NCI-H1105 (cell line): ENCODE measurements at regions not wholly inside any gene's neighbourhood (a gene's known extent, or its start where the extent isn't known, plus 50 kb on each side); places are given as distances from the start of the nearest gene placed in this dataset.
A peak's percentile ranks its signal among the peaks of the same experiment; 100 is the strongest.

ENCODE experiments used
- DNase-seq: peaks from one replicate; lab custom pipeline; 2025; lab: John Stamatoyannopoulos, UW

DNA sequence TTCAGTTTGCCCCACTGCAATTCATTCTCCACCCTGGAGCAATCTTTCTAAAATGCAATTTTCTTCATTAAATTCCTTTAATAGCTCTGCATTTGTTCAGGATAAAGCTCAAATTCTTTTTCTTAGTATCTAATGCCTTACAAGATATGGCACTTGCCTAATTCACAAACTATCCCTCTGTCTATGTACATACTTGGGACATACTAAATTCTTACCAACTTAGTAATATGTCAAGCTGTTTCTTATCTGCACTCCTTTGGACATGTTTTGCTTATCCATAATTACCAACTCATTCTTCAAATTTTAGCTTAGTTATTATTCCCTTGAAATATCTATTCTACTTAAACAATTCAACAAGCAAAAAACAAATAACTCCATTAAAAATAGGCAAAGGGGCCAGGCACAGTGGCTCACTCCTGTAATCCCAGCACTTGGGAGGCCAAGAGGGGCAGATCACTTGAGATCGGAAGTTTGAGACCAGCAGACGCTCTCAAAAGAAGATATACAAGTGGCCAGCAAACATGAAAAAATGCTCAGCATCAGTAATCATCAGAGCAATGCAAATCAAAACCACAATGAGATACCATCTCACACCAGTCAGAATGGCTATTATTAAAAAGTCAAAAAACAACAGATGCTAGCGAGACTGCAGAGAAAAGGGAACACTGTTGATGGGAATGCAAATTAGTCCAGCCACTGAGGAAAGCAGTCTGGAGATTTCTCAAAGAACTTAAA lies 96.9 kb downstream of the FAM76B start:
- no peak for DNase-seq

DNA sequence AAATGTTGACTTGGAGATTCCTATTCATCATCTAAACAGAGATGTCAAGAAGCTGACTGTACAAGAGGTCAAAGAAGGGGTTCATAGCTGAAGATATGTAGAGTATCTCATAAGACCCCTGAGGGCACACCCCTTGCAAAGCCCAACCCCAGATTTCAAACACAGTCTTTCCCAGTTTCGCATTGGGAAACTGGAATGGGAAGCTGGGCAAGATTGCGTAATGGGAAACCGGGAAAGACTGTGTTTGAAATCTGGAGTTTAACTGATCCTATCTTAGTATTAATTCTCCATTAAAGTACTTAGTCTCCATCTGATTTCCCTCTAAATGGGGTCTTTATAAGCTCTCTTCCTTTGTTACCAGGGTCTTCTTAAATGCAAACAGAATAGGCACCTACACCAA lies 99.5 kb downstream of the FAM76B start:
- DNase-seq, result no peak

DNA sequence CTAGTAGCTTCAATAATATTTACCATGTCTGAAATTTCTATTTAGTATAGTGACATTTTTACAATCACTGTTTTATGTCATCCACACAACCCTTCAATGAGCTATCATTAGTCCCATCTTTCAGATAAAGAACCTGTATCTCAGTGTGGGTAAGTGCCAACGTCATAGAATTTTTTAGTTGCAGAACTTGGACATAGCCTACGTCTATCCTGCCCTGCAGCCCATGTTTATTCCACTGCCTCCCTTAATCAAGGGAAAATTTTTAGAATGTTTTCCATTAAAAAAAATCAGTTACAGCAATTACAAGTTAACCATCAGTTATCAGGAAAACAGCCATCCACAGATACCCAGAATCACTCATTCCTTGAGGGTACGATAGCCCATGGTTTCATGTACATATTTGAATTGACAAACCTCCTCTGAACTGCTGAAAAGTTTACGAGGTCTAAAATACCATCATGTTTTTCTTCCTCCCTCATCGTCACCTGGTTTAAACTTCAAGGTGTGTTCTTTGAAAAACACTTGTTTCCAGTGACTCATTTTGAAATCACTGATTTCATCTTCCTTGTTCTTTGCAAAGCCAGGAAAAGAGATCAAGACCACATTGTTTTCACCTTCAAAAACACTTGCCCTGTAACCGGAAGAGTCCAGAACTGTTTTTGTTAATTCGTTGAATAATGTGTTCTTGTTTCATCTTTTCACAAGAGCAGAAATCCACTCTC lies 100.9 kb downstream of the FAM76B start:
- DNase-seq, result no peak

DNA sequence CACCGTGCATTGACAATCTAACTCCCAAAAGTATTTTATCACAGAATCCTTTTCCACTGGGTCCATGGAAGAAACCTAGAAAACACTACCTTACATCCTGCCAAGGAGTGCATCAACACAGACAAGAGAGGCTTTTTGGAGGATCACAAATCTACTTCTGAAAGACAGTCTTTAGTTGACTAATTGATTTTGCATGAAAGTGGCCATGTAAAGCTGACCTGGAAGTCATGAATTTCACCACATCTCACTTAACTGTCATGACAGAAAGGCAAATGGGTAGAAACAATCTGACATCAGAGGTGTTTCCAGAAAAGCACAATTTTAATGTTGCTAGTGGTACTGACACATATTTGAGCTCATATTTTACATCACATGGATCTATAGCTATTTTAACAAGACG lies 101.6 kb downstream of the FAM76B start:
- no peak for DNase-seq

DNA sequence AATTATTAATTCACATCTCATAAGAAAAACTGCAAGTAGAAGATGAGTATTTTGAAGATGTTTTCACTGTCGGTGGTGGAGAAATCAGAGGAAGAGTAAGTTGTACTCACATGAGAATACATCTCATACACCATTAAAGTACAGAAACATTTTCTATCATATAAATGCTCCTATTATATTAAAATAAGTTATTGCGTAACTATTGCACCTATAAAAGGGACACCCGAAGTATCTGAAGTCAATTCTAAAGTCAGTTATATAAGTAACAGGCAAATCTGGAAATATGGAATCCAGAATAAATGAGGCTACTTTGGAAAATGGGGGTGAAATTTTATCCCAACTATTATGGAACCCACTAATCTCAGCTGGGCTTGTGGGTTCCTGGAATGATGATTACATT lies 103.3 kb downstream of the FAM76B start:
- no peak for DNase-seq

DNA sequence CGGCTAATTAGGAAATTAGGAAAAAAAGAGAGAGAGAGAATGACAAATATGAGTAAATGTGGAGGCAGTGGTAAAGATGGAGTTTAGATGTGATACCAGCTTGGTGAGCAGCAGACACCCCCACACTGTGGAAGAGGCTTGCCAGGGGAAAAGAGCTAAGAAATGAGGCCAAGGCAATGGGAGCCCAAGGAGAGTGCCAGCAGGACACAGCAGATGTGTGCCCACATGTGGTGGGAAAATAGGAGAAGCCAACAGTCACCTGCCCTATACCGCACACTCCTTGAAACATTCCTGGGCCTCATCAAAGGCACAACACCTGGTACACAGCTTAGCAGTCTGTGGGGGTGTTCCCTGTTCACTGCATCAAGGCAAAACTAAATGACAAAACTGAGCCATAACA lies 104.9 kb downstream of the FAM76B start:
- no peak for DNase-seq

DNA sequence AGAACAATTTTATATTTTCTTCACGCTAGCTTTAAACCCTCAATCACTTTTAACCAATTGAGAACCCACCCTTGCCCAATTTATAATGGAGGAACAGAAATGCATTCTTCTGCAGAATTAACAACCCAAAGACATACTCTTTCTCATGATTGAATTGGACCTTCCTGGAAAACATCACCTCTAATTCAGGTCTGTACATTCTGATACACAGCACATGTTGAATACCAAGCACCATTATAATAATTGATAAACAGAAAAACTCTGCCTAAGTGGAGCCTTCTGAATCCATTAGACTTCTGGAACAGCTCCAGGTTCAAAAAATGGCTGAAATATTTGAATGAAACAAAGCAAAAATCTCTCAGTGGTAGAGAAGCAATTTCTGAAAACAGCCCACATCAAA lies 105.4 kb downstream of the FAM76B start:
- DNase-seq, result no peak

DNA sequence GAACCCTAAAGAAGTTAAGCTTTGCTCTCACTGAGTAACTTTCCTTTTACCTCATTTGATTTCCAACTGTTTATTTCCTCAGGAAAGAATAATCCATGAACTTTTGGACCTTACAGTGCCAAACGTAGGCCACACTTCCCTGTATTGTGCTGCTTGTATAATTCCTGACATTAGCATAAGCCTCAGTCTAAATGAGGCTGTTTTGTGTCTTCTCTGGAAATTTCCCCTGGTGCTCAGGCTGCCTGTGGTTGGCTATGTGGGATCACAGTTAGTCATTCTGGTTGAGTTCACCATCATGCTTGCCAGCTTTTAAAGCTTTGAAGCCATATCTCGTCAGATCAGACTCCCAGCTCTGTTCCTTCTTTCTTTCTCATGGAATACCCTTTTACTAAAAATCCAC lies 107.0 kb downstream of the FAM76B start:
- no peak for DNase-seq

DNA sequence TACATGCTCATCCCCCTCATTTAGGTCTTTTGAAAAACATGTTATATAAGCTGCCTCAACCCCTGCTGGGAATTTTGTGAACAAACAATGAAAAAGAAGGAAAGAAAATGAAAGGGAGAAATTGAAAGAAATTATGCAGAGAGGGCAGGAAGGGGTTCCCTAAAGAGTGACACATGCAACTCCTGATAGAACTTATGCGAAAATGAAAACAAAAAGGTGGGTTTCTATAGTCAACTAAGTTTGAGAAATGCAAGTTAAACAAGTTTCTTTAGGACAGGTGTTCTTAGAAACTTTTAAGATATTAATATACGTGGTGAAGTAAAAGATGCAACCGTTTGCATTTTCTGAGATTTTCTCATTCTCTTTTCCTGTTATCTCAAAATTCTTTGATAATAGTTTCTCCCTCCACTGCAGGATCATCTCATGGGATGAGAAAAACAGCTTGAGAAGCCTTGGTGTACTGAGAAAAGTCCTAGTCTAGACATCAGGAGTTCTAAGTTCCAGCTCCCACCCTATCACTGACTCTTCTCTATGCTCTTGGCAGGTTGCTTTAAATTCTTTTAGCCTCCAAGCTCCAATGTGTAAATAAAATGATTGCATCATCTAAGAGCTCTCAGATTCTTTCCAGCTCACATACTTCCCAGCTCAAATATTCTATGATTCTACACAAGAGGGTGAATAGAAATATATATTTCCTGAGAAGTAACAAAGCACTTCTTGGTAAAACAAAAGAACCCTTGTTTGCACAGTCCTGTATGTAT lies 109.2 kb downstream of the FAM76B start:
- DNase-seq, result no peak

DNA sequence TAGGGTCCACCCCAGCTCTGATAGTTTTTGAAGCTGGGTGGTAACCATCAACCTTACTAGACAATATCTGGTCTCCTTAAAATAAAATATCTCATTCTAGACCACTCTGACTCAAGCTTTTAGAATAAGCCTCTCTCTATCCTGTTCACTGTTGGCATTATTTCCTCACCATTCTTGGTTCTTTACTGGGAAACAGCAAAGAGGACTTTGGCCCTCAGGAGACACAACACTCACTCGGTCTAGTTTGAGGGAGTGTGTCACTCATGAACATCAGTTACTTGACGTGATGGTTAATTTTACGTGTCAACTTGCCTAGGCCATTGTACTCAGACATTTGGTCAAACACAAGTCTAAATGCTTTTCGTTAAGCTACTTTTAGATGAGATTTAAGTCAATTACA lies 110.6 kb downstream of the FAM76B start:
- DNase-seq, result no peak

DNA sequence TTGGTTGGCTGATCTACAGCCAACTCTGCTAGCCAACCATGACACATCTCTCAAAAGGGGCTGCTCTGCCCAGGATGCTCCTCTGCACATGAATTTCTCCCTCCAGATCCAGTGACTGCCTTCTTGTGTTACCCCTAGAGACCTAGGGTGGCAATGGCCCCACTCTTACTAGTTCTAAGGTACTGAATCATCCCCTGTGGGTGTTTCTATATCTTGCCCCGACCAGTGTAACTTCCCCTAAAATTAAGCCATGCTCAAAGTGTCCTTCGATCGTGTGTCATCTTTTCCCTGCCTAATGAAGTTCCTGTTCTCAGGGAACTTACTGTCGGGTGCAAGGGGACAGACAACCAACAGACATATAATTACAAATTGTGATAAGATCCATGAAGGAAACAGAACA lies 113.3 kb downstream of the FAM76B start:
- DNase-seq, result no peak

DNA sequence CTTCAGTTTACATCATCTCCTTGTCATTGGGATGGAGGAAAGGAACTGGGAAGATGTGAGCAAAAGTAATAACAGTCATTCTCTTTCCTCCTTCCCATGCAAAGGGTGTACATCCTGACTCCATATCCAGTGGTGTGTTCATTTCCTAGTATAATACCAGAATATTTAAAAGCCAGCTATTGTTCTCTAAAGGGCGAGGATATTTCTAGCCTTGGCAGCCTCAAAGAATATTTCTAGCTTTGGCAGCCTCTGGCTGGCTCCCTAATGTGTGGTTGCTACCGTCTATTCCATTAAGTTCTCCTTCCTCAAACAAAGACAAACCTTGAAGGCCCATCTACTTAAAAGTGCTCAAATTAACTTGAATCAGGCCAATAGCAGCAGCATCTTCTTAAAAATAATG lies 114.0 kb downstream of the FAM76B start:
- no peak for DNase-seq

DNA sequence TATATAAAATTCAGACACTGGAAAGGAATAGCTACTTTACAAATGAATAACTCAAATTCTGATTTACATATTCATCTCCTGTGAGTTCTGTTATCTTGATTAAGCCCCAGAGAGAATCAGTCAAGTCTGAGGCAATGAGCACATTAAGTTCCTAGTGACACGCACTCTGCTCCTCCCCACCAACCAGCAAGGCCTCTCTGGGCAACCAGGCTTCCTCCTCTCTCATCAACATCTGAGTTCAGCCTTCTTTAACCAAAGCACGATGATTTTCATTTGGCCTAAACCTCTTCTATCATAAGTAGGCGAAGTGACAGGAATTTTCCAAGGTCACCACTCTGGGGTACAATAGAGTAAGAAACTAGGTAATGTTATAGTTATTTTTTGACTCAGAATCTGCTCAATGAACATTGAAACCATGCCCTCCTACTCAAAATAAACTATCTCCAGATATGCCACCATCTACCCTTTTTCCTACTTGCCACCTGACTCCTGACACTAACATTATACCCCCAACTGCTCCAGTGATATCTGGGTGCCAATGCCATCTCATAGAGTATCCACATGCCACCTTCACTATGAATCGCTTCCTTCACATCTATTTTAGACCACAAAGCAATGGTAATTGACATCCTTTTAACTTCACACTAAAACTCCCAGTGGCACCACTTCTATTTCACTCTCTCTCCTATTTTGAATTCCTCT lies 114.8 kb downstream of the FAM76B start:
- DNase-seq, result no peak

DNA sequence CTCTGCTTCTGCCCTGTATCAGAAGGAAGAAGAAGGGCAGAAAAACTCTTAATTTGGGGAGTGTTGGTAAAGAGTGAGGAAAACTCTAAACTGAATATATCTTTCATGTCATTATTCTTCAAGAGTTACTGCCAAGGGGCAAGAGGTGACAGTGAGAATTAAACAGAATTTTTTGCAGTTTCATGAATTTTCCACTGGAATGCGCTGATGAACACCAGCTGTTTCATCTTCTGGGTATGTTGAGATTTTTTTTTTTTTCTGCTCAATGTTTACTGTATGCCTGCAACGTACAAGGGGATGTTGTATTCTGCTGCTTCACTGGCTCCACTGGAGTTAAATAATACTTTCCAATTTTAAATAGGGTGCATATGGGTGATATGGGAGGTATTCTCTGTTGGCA lies 117.8 kb downstream of the FAM76B start:
- no peak for DNase-seq

DNA sequence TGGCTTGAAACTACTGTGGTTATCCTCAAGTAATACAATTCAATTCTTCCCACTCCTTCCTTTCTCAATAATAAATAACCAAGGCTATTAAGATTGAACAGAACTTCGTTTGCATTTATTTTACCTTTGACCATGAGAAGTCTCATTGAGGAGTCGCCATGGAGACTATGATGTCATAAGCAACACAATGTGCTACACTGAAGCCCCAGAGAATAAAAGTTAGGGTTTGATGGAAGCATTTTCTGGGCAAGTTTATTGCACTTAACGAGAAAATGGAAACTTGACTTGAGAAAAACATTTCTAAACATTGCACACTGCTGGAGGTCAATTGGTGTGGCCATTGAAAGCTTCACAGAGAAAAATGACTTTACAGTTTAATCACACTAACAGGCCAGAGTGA lies 121.5 kb downstream of the FAM76B start:
- no peak for DNase-seq

DNA sequence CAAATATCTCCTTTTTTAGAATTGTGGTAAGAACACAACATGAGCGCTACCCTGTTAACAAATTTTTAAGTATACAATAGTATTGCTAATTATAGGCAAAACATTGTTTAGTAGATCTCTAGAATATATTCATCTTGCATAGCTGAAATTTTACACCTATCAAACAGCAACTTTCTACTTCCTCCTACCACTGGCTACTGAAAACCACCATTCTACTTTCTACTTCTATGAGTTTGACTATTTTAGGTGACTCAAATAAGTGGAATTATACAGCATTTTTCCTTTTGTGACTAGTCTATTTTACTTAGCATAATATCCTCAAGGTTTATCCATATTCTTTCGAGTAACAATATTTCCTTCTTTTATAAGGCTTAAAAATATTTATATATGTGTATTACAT lies 128.4 kb downstream of the FAM76B start:
- DNase-seq, result no peak

DNA sequence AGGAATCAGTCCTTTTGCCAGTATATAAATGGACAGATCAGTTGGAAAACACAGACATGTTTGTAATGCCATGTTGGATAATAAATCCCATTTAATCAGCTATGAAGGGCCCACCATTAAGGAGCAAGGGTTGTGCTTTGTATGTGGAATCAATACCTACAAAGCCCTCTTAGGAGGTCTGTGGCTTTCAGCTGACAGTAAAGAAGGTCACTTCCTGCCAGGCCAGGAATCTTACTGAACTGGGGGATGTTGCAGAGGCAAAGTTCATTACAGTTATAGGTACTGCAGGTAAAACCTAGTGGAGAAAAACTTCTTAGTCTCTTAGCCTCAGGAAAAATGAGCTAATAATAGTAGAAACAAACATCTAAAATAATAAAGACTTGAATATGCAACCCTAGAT lies 129.5 kb downstream of the FAM76B start:
- no peak for DNase-seq

DNA sequence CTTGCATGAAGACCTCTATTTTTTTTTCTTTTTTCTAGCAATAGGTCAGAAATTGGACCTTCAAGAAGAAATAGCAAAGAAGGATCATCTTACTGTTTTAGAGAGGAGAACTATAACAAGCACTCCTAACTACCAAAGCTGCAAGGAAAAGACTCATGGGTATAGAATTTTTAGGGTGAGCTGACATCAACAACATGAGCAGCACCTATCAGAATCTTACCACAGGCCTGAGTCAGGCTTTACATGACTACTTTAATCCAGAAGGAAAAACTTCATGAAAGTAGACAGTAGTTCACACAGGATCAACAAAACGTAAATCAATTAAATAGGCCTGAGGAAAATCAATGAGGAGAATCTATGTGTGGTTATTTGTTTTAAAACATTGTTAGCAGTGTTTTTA lies 130.5 kb downstream of the FAM76B start:
- no peak for DNase-seq

DNA sequence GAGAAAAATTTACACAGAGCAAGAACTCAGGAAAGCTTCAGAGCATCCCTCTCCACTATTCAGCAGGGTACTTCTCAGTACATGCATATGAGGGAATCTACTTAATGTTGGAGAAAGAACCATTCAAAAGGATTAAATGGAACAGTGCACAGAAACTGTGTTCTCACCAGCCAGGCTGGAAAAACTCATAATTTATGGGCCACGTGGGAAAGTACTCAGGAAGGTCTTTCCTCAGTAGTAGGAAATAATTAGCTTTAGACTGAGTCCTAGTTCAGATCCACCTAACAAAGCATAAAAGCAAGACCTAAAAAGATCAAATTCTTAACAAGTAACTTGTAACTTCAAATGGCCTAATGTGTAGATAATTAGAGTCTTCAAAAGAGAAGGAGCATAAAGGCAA lies 134.0 kb downstream of the FAM76B start:
- no peak for DNase-seq

DNA sequence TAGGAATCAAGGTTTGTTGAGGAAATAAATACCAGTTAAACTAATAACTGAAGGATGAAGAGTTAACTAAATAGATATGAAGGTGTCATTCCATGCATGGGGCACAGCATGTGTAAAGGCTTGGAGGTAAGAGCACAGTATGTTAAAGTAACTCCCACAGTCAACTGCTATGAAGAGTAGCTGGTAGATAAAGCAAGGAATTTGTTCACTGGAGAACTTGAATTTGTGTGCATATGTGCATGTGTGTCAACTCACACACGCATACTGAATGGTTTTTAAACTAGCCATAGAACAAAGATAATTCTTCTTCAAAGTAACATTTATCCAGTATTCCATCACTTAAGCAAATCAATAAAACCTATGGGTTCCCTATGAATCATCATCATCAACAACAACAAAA lies 135.9 kb downstream of the FAM76B start:
- DNase-seq, result no peak

DNA sequence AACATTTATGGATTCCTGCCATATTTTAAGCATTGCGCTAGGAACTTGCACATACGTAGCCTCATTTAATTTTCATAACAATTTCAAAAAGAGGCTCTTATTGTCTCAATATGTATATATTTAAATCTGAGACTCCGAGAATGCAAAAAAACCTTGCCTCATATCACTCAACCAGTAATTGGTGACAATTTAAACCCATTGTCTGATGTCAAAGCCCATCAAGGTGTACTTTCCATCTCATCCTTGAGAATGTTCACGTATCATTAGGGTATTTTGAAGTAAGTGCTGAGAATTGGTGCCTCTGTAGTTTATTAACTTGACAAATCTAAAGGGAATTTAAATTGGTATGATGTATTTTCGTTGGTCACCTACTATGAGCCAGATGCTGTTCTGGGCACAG lies 136.5 kb downstream of the FAM76B start:
- no peak for DNase-seq

DNA sequence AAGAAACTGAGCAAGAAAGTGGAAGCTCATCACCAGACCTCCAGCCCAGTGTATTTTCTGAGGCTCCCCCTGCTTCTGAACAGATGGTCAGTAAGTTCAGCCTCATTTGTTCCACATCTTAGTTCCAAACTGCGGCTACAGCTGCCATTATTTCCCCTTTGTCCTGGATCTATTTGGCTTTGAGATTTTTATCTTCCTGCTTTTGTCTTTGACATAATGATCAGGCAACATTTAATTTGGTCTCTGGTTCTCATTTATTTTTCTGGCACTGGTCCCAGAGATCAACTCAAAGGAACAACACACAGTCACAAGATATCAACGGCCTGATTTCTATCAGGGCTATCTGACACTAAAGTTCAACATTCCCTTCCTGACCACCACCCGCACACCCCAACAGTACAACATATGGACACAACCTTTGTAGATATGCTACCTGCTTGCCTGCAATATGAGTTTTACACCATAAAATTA lies 137.5 kb downstream of the FAM76B start:
- DNase-seq, result peak; percentile 89
